Esophagus muscularis mucosa (tissue), 4 donors: ENCODE measurements at regions not wholly inside any gene's neighbourhood (a gene's known extent, or its start where the extent isn't known, plus 50 kb on each side); places are given as distances from the start of the nearest gene placed in this dataset.

Source experiments
- DNase-seq: peaks from one replicate; pipeline ENCODE4 v3.0.0-alpha.2; 2017; ENCODE audit errors: extremely low spot score
- H3K27ac ChIP-seq, 4 donors: fragments of 200-600 bp; sonication (generic); replicated peaks in 1 of 4; 1 replicate in 3 of 4; 2 replicates in 1 of 4; pipeline ENCODE4 v1.5.1; 2016 to 2019; ENCODE audit warnings: mild to moderate bottlenecking in 1 of 4
- H3K27me3 ChIP-seq, 4 donors: fragments of 200-600 bp; sonication (generic); one replicate each; pipeline versions ENCODE4 v1.5.1 to v1.6.0; 2016 to 2019
- H3K36me3 ChIP-seq, 4 donors: fragments of 200-600 bp; sonication (generic); one replicate each; pipeline ENCODE4 v1.5.1; 2016 to 2019
- H3K4me1 ChIP-seq, 4 donors: fragments of 200-600 bp; sonication (generic); one replicate each; pipeline ENCODE4 v1.5.1; 2016 to 2019
- H3K4me3 ChIP-seq, 4 donors: fragments of 200-600 bp; sonication (generic); 1 replicate in 2 of 4; 2 replicates in 2 of 4; pipeline ENCODE4 v1.5.1; 2016 to 2019; ENCODE audit warnings: mild to moderate bottlenecking in 4 of 4, moderate library complexity in 1 of 4
- H3K9me3 ChIP-seq, 4 donors: fragments of 200-600 bp; sonication (generic); 1 replicate in 3 of 4; 2 replicates in 1 of 4; pipeline ENCODE4 v1.5.1; 2016 to 2019
- CTCF ChIP-seq, 3 experiments: fragments of 200-600 bp in 2 of 3; fragments of 450-650 bp in 1 of 3; sonication (generic) in 2 of 3; IDR thresholded peaks; one replicate each; pipeline ENCODE4 v1.5.1; 2017 to 2019; ENCODE audit warnings: antibody characterized with exemption in 3 of 3, mild to moderate bottlenecking in 2 of 3, moderate library complexity in 1 of 3
- EP300 ChIP-seq: sonication (generic); formaldehyde crosslinking; IDR thresholded peaks from one replicate; pipeline ENCODE4 v1.6.1; 2017; ENCODE audit warnings: antibody characterized with exemption
- POLR2A ChIP-seq: fragments of 450-650 bp; IDR thresholded peaks from one replicate; pipeline ENCODE4 v1.6.1; 2017; ENCODE audit warnings: antibody characterized with exemption, moderate library complexity, mild to moderate bottlenecking, low read depth
- POLR2AphosphoS5 ChIP-seq, 2 donors: sonication (generic); formaldehyde crosslinking; IDR thresholded peaks; one replicate each; pipeline ENCODE4 v1.6.1; 2017; ENCODE audit warnings: antibody characterized with exemption in 2 of 2
- WGBS: methylation state at CpG from one replicate; pipeline ENCODE4 v1.1.5; 2018; 5-methylcytosine and 5-hydroxymethylcytosine counted together
- intact Hi-C: fragments of 100-400 bp; cut with DNase I; formaldehyde crosslinking; loops from one replicate; pipeline ENCODE4 v1.15.1; 2023

- no peak overlapping the region for H3K4me3 ChIP-seq
- no peak for TF ChIP-seq EP300
- TF ChIP-seq CTCF (IDR thresholded peaks at IDR 0.05) = no peak
- TF ChIP-seq POLR2AphosphoS5 (IDR thresholded peaks at IDR 0.05) = no peak
- TF ChIP-seq POLR2A = no peak
- H3K27me3 ChIP-seq = no peaks in the 10 kb centered on the region
- H3K27ac ChIP-seq = no peak overlapping the region
- no peak for DNase-seq
- 100% methylated on average over 2 of the region's 2 CpGs for WGBS
- H3K36me3 ChIP-seq = no peaks in the 10 kb centered on the region
- intact Hi-C loops = no loop called here
- H3K4me1 ChIP-seq = no peaks in the 10 kb centered on the region
- peaks cover 0 to 16% (median 6%) of the 10 kb centered on the region in 4 donors for H3K9me3 ChIP-seq
Observed at GRCh38 chr3:146692254-146692653, 87.1 kb upstream of the PLSCR5 start.

- no peak for TF ChIP-seq POLR2AphosphoS5 (IDR thresholded peaks at IDR 0.05)
- Histone ChIP-seq H3K4me3 (no peak overlapping the region), H3K9me3 (no peaks in the 10 kb centered on the region), H3K27me3 (no peaks in the 10 kb centered on the region), H3K4me1 (no peaks in the 10 kb centered on the region), H3K27ac (no peak overlapping the region), H3K36me3 (no peaks in the 10 kb centered on the region)
- DNase-seq = no peak
- WGBS = 99% methylated on average over 3 of the region's 8 CpGs
- intact Hi-C loops = no loop called here
Observed at GRCh38 chr3:146685050-146685814, 80.1 kb upstream of the PLSCR5 start.

- WGBS = 26% methylated on average over 5 of the region's 5 CpGs
Observed at GRCh38 chr3:146682171-146682570, 77.0 kb upstream of the PLSCR5 start.

GRCh38 chr3:146680617-146681016, 75.5 kb upstream of the PLSCR5 start:
- no peak for DNase-seq
- Histone ChIP-seq H3K27ac (no peak overlapping the region), H3K4me3 (no peak overlapping the region), H3K9me3 (no peaks in the 10 kb centered on the region), H3K4me1 (no peaks in the 10 kb centered on the region), H3K36me3 (no peaks in the 10 kb centered on the region), H3K27me3 (no peaks in the 10 kb centered on the region)
- 77% methylated on average over 4 of the region's 4 CpGs for WGBS
- TF ChIP-seq POLR2A (no peak), CTCF (IDR thresholded peaks at IDR 0.05) (no peak), EP300 (no peak), POLR2AphosphoS5 (IDR thresholded peaks at IDR 0.05) (no peak)
- intact Hi-C loops = no loop called here

More at GRCh38 chr3:146682171-146682570, 77.0 kb upstream of the PLSCR5 start:
- intact Hi-C loops = no loop called here
- TF ChIP-seq CTCF (IDR thresholded peaks at IDR 0.05) = no peak
- no peak for TF ChIP-seq POLR2AphosphoS5 (IDR thresholded peaks at IDR 0.05)
- no peak for TF ChIP-seq POLR2A
- TF ChIP-seq EP300 = no peak
- no peaks in the 10 kb centered on the region for H3K4me1 ChIP-seq
- no peaks in the 10 kb centered on the region for H3K36me3 ChIP-seq
- DNase-seq = no peak
- no peaks in the 10 kb centered on the region for H3K9me3 ChIP-seq
- no peaks in the 10 kb centered on the region for H3K27me3 ChIP-seq
- no peak overlapping the region for H3K27ac ChIP-seq
- no peak overlapping the region for H3K4me3 ChIP-seq

GRCh38 chr3:146679995-146680394, 74.8 kb upstream of the PLSCR5 start:
- no peaks in the 10 kb centered on the region for H3K36me3 ChIP-seq
- TF ChIP-seq CTCF (IDR thresholded peaks at IDR 0.05) = no peak
- TF ChIP-seq EP300 = no peak
- no peak for TF ChIP-seq POLR2AphosphoS5 (IDR thresholded peaks at IDR 0.05)
- no peak for TF ChIP-seq POLR2A
- intact Hi-C loops = no loop called here
- no peaks in the 10 kb centered on the region for H3K27me3 ChIP-seq
- no peak for DNase-seq
- 76% methylated on average over 3 of the region's 3 CpGs for WGBS
- H3K9me3 ChIP-seq = no peaks in the 10 kb centered on the region
- H3K27ac ChIP-seq = no peak overlapping the region
- no peaks in the 10 kb centered on the region for H3K4me1 ChIP-seq
- H3K4me3 ChIP-seq = no peak overlapping the region
